ENCODE measurements at regions not wholly inside any gene's neighbourhood (a gene's known extent, or its start where the extent isn't known, plus 50 kb on each side); places are given as distances from the start of the nearest gene placed in this dataset.

GRCh38 chr21:15514073-15514946 is 215.5 kb upstream of the USP25 start:
- no peak for TF ChIP-seq CTCF (IDR thresholded peaks at IDR 0.05)
- DNase-seq: no peak
- Histone ChIP-seq H3K9me3 (no peaks in the 10 kb centered on the region), H3K4me3 (no peak overlapping the region), H3K27ac (no peak overlapping the region), H3K27me3 (no peaks in the 10 kb centered on the region), H3K4me1 (no peaks in the 10 kb centered on the region), H3K36me3 (no peaks in the 10 kb centered on the region)
- ATAC-seq: peak; percentile 55
- intact Hi-C loops (cut with DNase I): no loop called here

DNA sequence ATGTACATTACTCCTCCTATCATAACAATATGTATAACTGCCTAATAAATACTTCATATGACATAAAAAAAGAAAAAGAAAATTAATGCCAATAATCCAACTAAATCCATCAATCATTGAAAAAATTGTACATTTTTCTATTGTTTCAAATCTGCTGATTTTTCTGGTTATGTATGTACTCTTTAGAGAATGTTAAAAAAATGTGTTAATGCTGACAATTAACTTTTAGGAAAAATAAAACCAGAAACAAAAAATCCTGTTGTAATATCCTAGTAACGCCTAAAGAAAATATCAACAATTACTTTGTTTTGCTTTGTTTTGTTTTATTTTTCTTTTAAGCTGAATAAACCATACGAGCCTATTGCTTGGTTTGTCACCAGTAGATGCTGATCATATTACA is 213.9 kb upstream of the USP25 start:
- H3K27me3 ChIP-seq: no peaks in the 10 kb centered on the region
- DNase-seq (no peak), ATAC-seq (no peak)
- H3K36me3 ChIP-seq: no peaks in the 10 kb centered on the region
- H3K4me1 ChIP-seq: no peaks in the 10 kb centered on the region
- intact Hi-C loops (cut with DNase I): no loop called here
- H3K9me3 ChIP-seq: no peaks in the 10 kb centered on the region
- no peak for TF ChIP-seq CTCF (IDR thresholded peaks at IDR 0.05)
- no peak overlapping the region for H3K4me3 ChIP-seq
- H3K27ac ChIP-seq: no peak overlapping the region

DNA sequence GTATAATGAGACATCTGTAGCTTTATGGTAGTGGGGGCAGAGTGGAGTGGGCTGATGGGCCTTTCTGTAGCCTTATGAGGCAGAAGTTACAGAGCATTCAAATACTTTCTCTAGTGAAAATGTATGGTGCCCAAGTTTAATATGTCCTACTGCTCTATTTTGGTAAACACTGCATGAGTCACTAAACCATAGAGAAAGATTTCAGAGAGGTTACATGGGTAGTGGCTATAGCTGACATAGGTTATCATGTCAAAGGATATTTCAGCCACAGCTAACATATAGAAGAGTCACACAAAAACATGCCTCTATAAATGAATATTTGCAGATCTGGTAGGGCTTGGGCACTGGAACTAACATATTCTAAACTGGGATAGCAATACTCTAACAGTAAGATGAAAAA is 212.4 kb upstream of the USP25 start:
- no peak for ATAC-seq
- H3K27me3 ChIP-seq: no peaks in the 10 kb centered on the region
- H3K36me3 ChIP-seq: no peaks in the 10 kb centered on the region

DNA sequence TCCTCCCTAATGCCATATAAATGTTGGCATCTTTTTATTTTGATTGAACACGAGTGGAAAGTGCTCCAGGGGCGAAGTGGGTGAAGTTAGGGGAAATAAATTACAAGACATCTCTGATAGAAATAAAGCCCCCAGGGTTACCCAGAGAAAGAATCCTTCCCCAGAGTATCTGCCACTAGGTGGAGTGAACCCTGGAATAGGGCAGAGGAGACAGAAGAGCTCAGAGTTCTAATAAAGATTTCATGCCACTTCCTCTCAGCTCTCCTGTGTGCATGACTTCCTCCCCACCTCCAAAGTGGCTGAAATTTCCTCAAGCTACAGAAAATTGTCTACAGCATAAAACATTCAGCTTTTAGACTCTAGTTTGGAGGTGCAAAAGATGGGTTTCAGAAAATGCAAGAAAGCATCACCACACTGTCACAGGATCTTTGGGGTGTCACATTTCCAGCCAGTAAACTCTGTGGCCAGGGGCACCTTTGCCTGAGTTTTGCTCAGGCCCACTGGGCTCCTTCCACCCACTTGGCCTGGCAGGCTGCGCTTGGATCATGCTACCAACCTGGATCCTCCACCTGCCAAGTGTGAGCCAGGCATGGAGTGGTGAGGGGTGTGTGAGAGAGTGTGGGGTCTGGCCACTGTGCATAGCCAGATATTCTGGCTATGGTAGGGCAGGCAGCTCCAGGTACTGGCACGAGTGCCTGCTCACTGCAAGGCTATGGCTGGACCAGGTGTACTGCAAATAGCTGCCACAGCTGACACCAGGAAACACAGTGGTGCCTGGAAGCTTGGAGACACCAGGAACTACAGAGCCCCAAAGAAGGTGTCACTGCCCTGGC is 208.8 kb upstream of the USP25 start:
- DNase-seq: no peak
- H3K27me3 ChIP-seq: no peaks in the 10 kb centered on the region
- peak; percentile 33 for TF ChIP-seq CTCF (IDR thresholded peaks at IDR 0.05)
- no peak overlapping the region for H3K4me3 ChIP-seq
- no peak overlapping the region for H3K27ac ChIP-seq
- H3K4me1 ChIP-seq: no peaks in the 10 kb centered on the region
- no peaks in the 10 kb centered on the region for H3K9me3 ChIP-seq
- peak; percentile 58 for ATAC-seq
- intact Hi-C loops (cut with DNase I): no loop called here
- H3K36me3 ChIP-seq: no peaks in the 10 kb centered on the region

More for the DNA sequence above, 212.4 kb upstream of the USP25 start:
- intact Hi-C loops (cut with DNase I): no loop called here
- no peak for DNase-seq
- H3K27ac ChIP-seq: no peak overlapping the region
- H3K9me3 ChIP-seq: no peaks in the 10 kb centered on the region
- no peak for TF ChIP-seq CTCF (IDR thresholded peaks at IDR 0.05)
- H3K4me1 ChIP-seq: no peaks in the 10 kb centered on the region
- no peak overlapping the region for H3K4me3 ChIP-seq

GRCh38 chr21:15521644-15522001 is 208.2 kb upstream of the USP25 start:
- intact Hi-C loops (cut with DNase I): no loop called here
- no peak for ATAC-seq

More at GRCh38 chr21:15521644-15522001, 208.2 kb upstream of the USP25 start:
- TF ChIP-seq CTCF (IDR thresholded peaks at IDR 0.05): no peak
- Histone ChIP-seq H3K9me3 (no peaks in the 10 kb centered on the region), H3K27me3 (no peaks in the 10 kb centered on the region), H3K36me3 (no peaks in the 10 kb centered on the region), H3K27ac (no peak overlapping the region), H3K4me3 (no peak overlapping the region), H3K4me1 (no peaks in the 10 kb centered on the region)
- no peak for DNase-seq
